ENCODE measurements at regions not wholly inside any gene's neighbourhood (a gene's known extent, or its start where the extent isn't known, plus 50 kb on each side); places are given as distances from the start of the nearest gene placed in this dataset.

GRCh38 chr16:75864243-75864642 is 138.0 kb upstream of the CPHXL start:
- no peak for TF ChIP-seq CTCF (IDR thresholded peaks at IDR 0.05)
- TF ChIP-seq POLR2A (IDR thresholded peaks at IDR 0.05), result no peak

Data from body of pancreas (tissue), 4 donors.